Muscle of leg (tissue), 3 donors: ENCODE measurements at regions not wholly inside any gene's neighbourhood (a gene's known extent, or its start where the extent isn't known, plus 50 kb on each side); places are given as distances from the start of the nearest gene placed in this dataset.
"Not testable (repeated sequence)": the region's sequence is repeated elsewhere in the genome, so short reads cannot be mapped to it uniquely, and the experiment has no call there.

Source experiments
- DNase-seq: peaks from one replicate; pipeline ENCODE4 v3.0.0; 2013
- H3K27ac ChIP-seq: one replicate; pipeline ENCODE4 v1.5.1; 2013; ENCODE audit warnings: mild to moderate bottlenecking, low read length, control low read depth
- H3K27me3 ChIP-seq: one replicate; pipeline ENCODE4 v1.6.1; 2013; ENCODE audit warnings: low read length; ENCODE audit not compliant: control insufficient read depth, insufficient read depth
- H3K36me3 ChIP-seq: one replicate; pipeline ENCODE4 v1.6.1; 2013; ENCODE audit warnings: low read length; ENCODE audit not compliant: control insufficient read depth, insufficient read depth
- H3K4me1 ChIP-seq: one replicate; pipeline ENCODE4 v1.6.1; 2013; ENCODE audit warnings: low read length; ENCODE audit not compliant: control insufficient read depth, insufficient read depth
- H3K4me3 ChIP-seq: one replicate; pipeline ENCODE4 v1.5.1; 2013; ENCODE audit warnings: low read length, control low read depth
- H3K9me3 ChIP-seq: replicated peaks from 2 replicates; pipeline ENCODE4 v1.6.1; 2013; ENCODE audit warnings: low read depth, low read length; ENCODE audit not compliant: control insufficient read depth
- WGBS: methylation state at CpG from one replicate; pipeline ENCODE4 v1.1.5; 2013; ENCODE audit warnings: missing lambda C conversion rate; ENCODE audit not compliant: insufficient coverage; 5-methylcytosine and 5-hydroxymethylcytosine counted together

- not testable (repeated sequence) for H3K27me3 ChIP-seq, DNase-seq, H3K4me3 ChIP-seq, H3K9me3 ChIP-seq, H3K36me3 ChIP-seq, H3K4me1 ChIP-seq, H3K27ac ChIP-seq
- WGBS = no CpG with 5 or more reads among the region's 3 CpGs
Observed at GRCh38 chr11:3444420-3444744, 65.4 kb upstream of the ZNF195 start.

GRCh38 chr11:3443700-3444419 is 64.9 kb upstream of the ZNF195 start:
- 43% methylated on average over 6 of the region's 16 CpGs for WGBS

GRCh38 chr11:3437441-3437840 is 58.5 kb upstream of the ZNF195 start:
- H3K9me3 ChIP-seq, DNase-seq, H3K27ac ChIP-seq, H3K4me1 ChIP-seq, H3K36me3 ChIP-seq, H3K4me3 ChIP-seq, H3K27me3 ChIP-seq: not testable (repeated sequence)
- WGBS = 81% methylated on average over 7 of the region's 14 CpGs

More at GRCh38 chr11:3443700-3444419, 64.9 kb upstream of the ZNF195 start:
- H3K27ac ChIP-seq, H3K9me3 ChIP-seq, DNase-seq, H3K4me1 ChIP-seq, H3K36me3 ChIP-seq, H3K4me3 ChIP-seq, H3K27me3 ChIP-seq: not testable (repeated sequence)

- 87% methylated on average over 20 of the region's 28 CpGs for WGBS
- H3K4me1 ChIP-seq = no peaks in the 10 kb centered on the region
- no peaks in the 10 kb centered on the region for H3K36me3 ChIP-seq
- H3K4me3 ChIP-seq = no peak overlapping the region
- H3K27me3 ChIP-seq = no peaks in the 10 kb centered on the region
- no peaks in the 10 kb centered on the region for H3K9me3 ChIP-seq
- DNase-seq = no peak
- H3K27ac ChIP-seq = no peak overlapping the region
Observed at GRCh38 chr11:3434976-3435375, 56.0 kb upstream of the ZNF195 start.

- 11% methylated on average over 3 of the region's 6 CpGs for WGBS
- DNase-seq, H3K27me3 ChIP-seq, H3K36me3 ChIP-seq, H3K4me3 ChIP-seq, H3K4me1 ChIP-seq, H3K9me3 ChIP-seq, H3K27ac ChIP-seq: not testable (repeated sequence)
Observed at GRCh38 chr11:3429191-3429590, 50.2 kb upstream of the ZNF195 start.
